ENCODE measurements at regions not wholly inside any gene's neighbourhood (a gene's known extent, or its start where the extent isn't known, plus 50 kb on each side); places are given as distances from the start of the nearest gene placed in this dataset.

DNA sequence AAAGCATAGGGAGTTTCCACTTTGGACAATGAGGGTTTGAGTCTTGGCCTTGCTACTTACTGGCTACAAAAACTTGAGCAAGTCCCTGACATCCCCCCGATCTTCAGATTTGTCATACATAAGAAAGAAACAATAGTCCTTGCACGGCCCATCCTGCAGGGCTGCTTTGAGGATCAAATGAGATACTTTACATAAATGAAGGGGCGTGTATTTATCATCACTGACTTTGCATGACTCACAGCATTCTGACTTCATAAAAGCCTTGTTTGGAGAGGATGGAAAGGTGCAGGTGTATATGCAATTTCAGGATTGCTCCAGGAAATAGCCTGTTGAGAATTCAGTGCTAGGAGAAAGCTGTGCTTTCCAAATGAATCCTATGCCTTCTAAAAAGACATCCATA, 465.0 kb upstream of the MAF start:
- H3K4me1 ChIP-seq (replicated peaks) = no peaks in the 10 kb centered on the region
- no peak for DNase-seq (ENCODE audit: low spot score)
- 64% methylated on average over 3 of the region's 3 CpGs for WGBS
- H3K27ac ChIP-seq = no peak overlapping the region
- H3K27me3 ChIP-seq (replicated peaks; ENCODE audit: insufficient read depth) = no peaks in the 10 kb centered on the region
- intact Hi-C loops (cut with DNase I) = no loop called here
- H3K4me3 ChIP-seq = no peak overlapping the region
- H3K9me3 ChIP-seq = no peaks in the 10 kb centered on the region
- no peaks in the 10 kb centered on the region for H3K36me3 ChIP-seq
- TF ChIP-seq POLR2A (IDR thresholded peaks at IDR 0.05) (no peak), POLR2AphosphoS5 (IDR thresholded peaks at IDR 0.05) (no peak)
- TF ChIP-seq, protein P1, sequence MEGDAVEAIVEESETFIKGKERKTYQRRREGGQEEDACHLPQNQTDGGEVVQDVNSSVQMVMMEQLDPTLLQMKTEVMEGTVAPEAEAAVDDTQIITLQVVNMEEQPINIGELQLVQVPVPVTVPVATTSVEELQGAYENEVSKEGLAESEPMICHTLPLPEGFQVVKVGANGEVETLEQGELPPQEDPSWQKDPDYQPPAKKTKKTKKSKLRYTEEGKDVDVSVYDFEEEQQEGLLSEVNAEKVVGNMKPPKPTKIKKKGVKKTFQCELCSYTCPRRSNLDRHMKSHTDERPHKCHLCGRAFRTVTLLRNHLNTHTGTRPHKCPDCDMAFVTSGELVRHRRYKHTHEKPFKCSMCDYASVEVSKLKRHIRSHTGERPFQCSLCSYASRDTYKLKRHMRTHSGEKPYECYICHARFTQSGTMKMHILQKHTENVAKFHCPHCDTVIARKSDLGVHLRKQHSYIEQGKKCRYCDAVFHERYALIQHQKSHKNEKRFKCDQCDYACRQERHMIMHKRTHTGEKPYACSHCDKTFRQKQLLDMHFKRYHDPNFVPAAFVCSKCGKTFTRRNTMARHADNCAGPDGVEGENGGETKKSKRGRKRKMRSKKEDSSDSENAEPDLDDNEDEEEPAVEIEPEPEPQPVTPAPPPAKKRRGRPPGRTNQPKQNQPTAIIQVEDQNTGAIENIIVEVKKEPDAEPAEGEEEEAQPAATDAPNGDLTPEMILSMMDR (IDR thresholded peaks at IDR 0.05) = no peak

DNA sequence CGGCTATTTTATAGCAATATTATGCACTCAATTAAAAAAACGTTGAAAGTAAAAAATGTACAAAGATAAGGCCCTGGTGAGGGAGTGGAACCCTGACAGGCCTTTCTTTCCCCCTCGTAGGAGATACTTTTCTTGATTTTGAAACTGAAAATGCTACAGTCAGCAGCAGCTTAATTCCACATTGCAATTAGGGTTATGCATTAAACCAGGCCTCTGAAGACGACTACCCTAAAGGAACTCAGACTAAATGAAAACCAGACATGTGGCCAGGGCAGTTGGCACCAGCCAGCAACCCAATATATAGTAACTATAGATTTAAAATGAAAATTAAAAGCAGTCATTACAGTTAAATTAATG, 463.2 kb upstream of the MAF start:
- DNase-seq (ENCODE audit: low spot score) = no peak
- Histone ChIP-seq H3K36me3 (no peaks in the 10 kb centered on the region), H3K27ac (no peak overlapping the region), H3K4me1 (replicated peaks) (no peaks in the 10 kb centered on the region), H3K27me3 (replicated peaks; ENCODE audit: insufficient read depth) (no peaks in the 10 kb centered on the region), H3K9me3 (no peaks in the 10 kb centered on the region), H3K4me3 (no peak overlapping the region)
- no peak for TF ChIP-seq POLR2AphosphoS5 (IDR thresholded peaks at IDR 0.05)
- TF ChIP-seq, protein P1 (IDR thresholded peaks at IDR 0.05) = no peak
- no peak for TF ChIP-seq POLR2A (IDR thresholded peaks at IDR 0.05)
- 63% methylated on average over 4 of the region's 4 CpGs for WGBS
- intact Hi-C loops (cut with DNase I) = no loop called here

DNA sequence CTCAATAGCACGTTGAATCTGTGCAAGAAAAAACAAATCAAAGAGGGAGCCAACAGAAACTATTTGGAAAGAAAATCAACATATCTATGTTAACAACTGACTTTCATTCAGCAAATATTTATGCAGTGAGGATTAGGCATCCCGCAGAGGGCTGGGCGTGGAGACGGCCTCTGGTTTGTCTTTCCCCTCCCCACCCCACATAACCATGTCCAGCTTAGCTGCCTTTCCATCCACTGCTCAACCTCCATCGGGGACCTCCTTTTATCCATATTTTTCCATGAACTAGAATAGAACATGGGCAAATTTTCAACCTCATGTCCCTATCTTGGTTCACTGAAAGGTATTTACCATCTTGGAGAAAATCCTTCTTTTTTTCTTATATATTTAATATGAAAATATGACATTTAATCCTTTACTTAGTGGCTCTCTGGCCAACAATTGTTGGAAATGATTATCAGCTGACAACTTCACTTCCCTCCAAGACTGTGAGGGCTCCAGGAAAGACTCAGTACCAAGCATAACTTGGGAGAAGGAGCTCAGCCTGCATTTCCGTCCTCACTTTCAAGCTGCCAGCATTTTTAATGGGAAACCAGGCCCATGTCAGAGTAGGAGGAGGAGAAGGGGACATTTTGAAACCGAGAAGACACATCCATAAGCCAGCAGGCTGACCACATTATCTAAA, 462.6 kb upstream of the MAF start:
- no peak overlapping the region for H3K4me3 ChIP-seq
- intact Hi-C loops (cut with DNase I) = no loop called here
- no peaks in the 10 kb centered on the region for H3K4me1 ChIP-seq (replicated peaks)
- WGBS = 61% methylated on average over 7 of the region's 7 CpGs
- TF ChIP-seq POLR2AphosphoS5 (IDR thresholded peaks at IDR 0.05) = peak; percentile 26
- TF ChIP-seq POLR2A (IDR thresholded peaks at IDR 0.05) = no peak
- no peaks in the 10 kb centered on the region for H3K9me3 ChIP-seq
- H3K27ac ChIP-seq = no peak overlapping the region
- no peaks in the 10 kb centered on the region for H3K36me3 ChIP-seq
- H3K27me3 ChIP-seq (replicated peaks; ENCODE audit: insufficient read depth) = no peaks in the 10 kb centered on the region
- DNase-seq (ENCODE audit: low spot score) = peak; percentile 42

DNA sequence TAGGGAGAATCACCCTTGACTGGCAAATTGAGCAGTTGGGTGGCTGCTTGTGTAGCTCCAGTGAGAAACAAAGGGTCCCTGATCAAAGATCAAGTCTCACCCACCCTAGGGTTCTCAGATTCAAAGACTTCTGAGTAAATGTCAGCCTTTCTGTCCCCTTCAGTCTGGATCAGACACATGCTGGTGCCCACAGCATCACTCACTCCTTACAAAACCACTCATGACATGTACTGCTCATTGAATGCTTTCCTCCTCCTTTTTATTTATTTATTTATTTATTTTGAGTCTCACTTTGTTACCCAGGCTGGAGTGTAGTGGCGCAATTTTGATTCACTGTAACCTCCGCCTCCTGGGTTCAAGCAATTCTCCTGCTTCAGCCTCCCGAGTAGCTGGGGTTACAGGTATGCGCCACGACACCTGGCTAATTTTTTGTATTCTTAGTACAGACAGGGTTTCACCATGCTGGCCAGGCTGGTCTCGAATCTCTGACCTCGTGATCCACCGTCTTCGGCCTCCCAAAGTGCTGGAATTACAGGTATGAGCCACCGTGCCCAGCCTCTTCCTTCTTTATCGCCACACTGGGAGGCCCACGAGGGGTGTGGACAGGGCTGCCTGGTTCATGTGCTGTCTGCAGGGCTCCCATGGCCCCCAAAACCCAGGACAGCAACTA, 462.0 kb upstream of the MAF start:
- WGBS = 95% methylated on average over 12 of the region's 12 CpGs
- H3K4me3 ChIP-seq = no peak overlapping the region
- H3K4me1 ChIP-seq (replicated peaks) = no peaks in the 10 kb centered on the region
- no peaks in the 10 kb centered on the region for H3K9me3 ChIP-seq
- TF ChIP-seq, protein P1 (IDR thresholded peaks at IDR 0.05) = no peak
- TF ChIP-seq POLR2AphosphoS5 (IDR thresholded peaks at IDR 0.05) (no peak), POLR2A (IDR thresholded peaks at IDR 0.05) (no peak)
- H3K27ac ChIP-seq = no peak overlapping the region
- intact Hi-C loops (cut with DNase I) = no loop called here
- no peaks in the 10 kb centered on the region for H3K36me3 ChIP-seq
- no peak for DNase-seq (ENCODE audit: low spot score)
- no peaks in the 10 kb centered on the region for H3K27me3 ChIP-seq (replicated peaks; ENCODE audit: insufficient read depth)

DNA sequence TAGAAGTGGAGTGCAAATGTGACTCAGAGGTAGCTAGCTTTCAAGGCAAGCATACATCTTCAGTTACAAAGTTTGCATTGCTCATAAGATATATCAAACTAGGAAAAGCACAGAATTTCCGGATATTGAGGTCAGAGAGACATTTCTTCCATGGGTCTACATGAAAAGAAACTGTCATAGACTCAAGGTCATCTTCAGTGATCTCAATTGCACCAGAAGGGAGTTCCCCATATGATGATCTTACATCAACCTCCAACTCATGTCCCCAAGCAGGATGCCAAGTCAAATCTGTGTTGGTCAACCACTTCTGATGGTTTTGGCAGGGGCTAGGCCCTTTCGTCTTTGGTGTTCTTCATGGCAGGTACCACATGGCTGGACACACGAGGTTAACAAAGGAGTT, 459.9 kb upstream of the MAF start:
- WGBS = 93% methylated on average over 3 of the region's 3 CpGs
- H3K27ac ChIP-seq = no peak overlapping the region
- H3K36me3 ChIP-seq = no peaks in the 10 kb centered on the region
- TF ChIP-seq, protein P1 (IDR thresholded peaks at IDR 0.05) = no peak
- no peak for TF ChIP-seq POLR2A (IDR thresholded peaks at IDR 0.05)
- no peak for TF ChIP-seq POLR2AphosphoS5 (IDR thresholded peaks at IDR 0.05)
- no peaks in the 10 kb centered on the region for H3K9me3 ChIP-seq
- intact Hi-C loops (cut with DNase I) = no loop called here
- H3K4me3 ChIP-seq = no peak overlapping the region
- DNase-seq (ENCODE audit: low spot score) = no peak
- H3K4me1 ChIP-seq (replicated peaks) = no peaks in the 10 kb centered on the region
- H3K27me3 ChIP-seq (replicated peaks; ENCODE audit: insufficient read depth) = no peaks in the 10 kb centered on the region
